Activated CD8-positive, alpha-beta memory T cell treated with anti-CD3 and anti-CD28 coated beads, Interleukin-2, amount 10 ng/mL, durations not matched to agents 7 days and 5 days (primary cell): ENCODE measurements at regions not wholly inside any gene's neighbourhood (a gene's known extent, or its start where the extent isn't known, plus 50 kb on each side); places are given as distances from the start of the nearest gene placed in this dataset. TPM values are rescaled to one million over a fixed set of nuclear protein-coding genes. Genes with fewer than 3 reads are reported as not detected.

Experiments used
- ATAC-seq: fragments of 150-1000 bp; cut with Tn5 transposase; one replicate; pipeline ENCODE4 v1.10.0; 2021; ENCODE audit warnings: moderate library complexity
- CTCF ChIA-PET: fragments of 350-600 bp; sonication (Branson Sonifier 250); formaldehyde crosslinking; loops from one replicate; lab custom pipeline; 2021; ENCODE audit warnings: antibody characterized with exemption; lab: Charles Lee
- DNase-seq: peaks from one replicate; pipeline ENCODE4 v3.0.0-alpha.2; 2020
- H3K27ac Mint-ChIP-seq: one replicate; pipeline ENCODE4 v1.8.0; 2021; ENCODE audit warnings: mild to moderate bottlenecking, mixed read lengths
- H3K27me3 Mint-ChIP-seq: one replicate; pipeline ENCODE4 v1.8.0; 2021; ENCODE audit warnings: mixed read lengths
- H3K36me3 Mint-ChIP-seq: one replicate; pipeline ENCODE4 v1.8.0; 2021; ENCODE audit warnings: mild to moderate bottlenecking, mixed read lengths
- H3K4me1 Mint-ChIP-seq: one replicate; pipeline ENCODE4 v1.8.0; 2021; ENCODE audit warnings: mixed read lengths
- H3K4me3 Mint-ChIP-seq: one replicate; pipeline ENCODE4 v1.8.0; 2021; ENCODE audit warnings: mild to moderate bottlenecking, moderate library complexity, mixed read lengths
- H3K9me3 Mint-ChIP-seq: one replicate; pipeline ENCODE4 v1.8.0; 2022; ENCODE audit warnings: low read depth, mixed read lengths
- microRNA-seq: library from miRNA; unstranded; fragments of <30 nt; microRNA quantifications from one replicate; pipeline ENCODE4 v1.2.0, GENCODE V29; 2022

GRCh38 chr2:58308435-58308834 lies 67.3 kb upstream of the FANCL start:
- ATAC-seq (no peak), DNase-seq (no peak)
- Mint-ChIP-seq H3K4me1 (no peaks in the 10 kb centered on the region), H3K9me3 (no peaks in the 10 kb centered on the region), H3K27ac (no peak overlapping the region), H3K27me3 (peaks cover 12% of the 10 kb centered on the region), H3K36me3 (no peaks in the 10 kb centered on the region), H3K4me3 (no peak overlapping the region)
- CTCF ChIA-PET: no interaction called here

DNA sequence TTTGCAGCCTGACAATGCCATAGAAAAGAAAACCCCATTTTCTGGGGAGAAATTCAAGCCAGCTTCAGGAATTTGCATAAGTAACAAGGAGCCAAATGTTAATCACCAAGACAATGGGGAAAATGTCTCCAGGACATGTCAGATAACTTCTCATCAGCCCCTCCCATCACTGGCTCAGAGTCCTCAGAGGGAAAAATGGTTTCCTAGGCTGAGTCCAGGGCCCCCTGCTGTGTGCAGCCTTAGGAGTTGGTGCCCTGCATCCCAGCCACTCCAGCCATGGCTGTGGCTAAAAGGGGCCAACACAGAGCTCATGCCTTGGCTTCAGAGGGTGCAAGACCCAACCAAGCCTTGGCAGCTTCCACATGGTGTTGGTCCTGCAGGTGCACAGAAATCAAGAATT lies 63.7 kb upstream of the FANCL start:
- Mint-ChIP-seq H3K27ac (no peak overlapping the region), H3K9me3 (no peaks in the 10 kb centered on the region), H3K36me3 (no peaks in the 10 kb centered on the region), H3K4me3 (no peak overlapping the region), H3K4me1 (no peaks in the 10 kb centered on the region), H3K27me3 (peaks cover 19% of the 10 kb centered on the region)
- no peak for ATAC-seq
- DNase-seq: no peak
- CTCF ChIA-PET: no interaction called here

GRCh38 chr2:58299123-58299522 lies 58.0 kb upstream of the FANCL start:
- H3K27ac Mint-ChIP-seq: no peak overlapping the region
- H3K27me3 Mint-ChIP-seq: peaks cover 9% of the 10 kb centered on the region
- no peaks in the 10 kb centered on the region for H3K9me3 Mint-ChIP-seq
- no peaks in the 10 kb centered on the region for H3K4me1 Mint-ChIP-seq
- ATAC-seq (no peak), DNase-seq (no peak)
- H3K4me3 Mint-ChIP-seq: no peak overlapping the region
- no peaks in the 10 kb centered on the region for H3K36me3 Mint-ChIP-seq
- CTCF ChIA-PET: no interaction called here

DNA sequence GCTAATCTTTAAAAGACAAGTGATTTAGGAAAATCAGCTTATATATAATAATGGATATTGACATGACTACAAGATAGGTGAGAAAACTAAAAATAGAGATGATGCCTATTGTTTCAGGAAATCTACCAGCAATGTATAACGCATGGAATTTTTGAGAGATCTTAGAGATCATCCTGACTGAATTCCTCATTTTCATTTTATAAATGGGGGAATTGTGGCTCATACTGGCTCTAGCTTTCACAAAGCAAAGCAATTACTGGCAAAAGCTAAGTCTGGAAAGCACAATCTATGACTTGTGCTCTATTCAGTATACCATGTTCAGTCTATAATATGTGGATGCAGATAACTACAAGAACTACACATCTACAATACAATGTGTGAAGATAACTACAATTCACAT lies 51.9 kb upstream of the FANCL start:
- Mint-ChIP-seq H3K4me3 (no peak overlapping the region), H3K27ac (no peak overlapping the region), H3K4me1 (no peaks in the 10 kb centered on the region), H3K27me3 (peaks cover 12% of the 10 kb centered on the region), H3K36me3 (no peaks in the 10 kb centered on the region), H3K9me3 (no peaks in the 10 kb centered on the region)
- CTCF ChIA-PET: no interaction called here
- ATAC-seq (no peak), DNase-seq (no peak)

DNA sequence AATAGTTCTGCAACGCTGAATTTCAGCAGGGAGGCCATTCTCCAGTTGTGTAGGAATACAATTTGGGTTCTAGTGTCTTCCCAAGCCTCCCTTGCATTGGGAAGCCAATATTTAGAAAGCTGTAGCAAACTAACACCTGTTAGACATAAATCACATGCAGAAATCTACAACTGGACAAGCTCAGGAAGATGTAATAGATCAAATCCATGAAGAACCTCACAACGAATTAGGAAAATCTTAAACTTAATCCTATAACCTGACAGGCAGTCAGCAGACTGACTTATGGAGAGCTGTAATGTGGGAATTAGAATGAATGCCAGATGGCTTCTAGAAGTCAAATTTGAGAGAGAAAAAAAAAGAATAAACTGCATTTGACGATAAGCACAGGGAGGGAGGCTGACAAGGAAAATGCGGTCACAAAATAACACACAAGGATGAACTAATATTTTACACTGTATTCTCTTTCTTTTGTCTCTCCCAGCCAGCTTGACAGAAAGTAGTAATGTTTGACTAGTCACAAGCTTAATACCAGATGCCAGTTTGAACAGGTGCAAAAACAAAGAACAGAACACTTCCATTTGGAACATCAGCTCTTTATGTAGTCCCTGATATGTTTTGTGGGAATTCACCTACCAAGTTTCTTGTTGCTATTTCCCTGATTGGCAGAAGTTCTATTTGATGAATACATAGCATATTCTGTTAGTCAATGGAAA lies 50.8 kb upstream of the FANCL start:
- no peaks in the 10 kb centered on the region for H3K36me3 Mint-ChIP-seq
- H3K4me3 Mint-ChIP-seq: no peak overlapping the region
- ATAC-seq (no peak), DNase-seq (no peak)
- no peaks in the 10 kb centered on the region for H3K4me1 Mint-ChIP-seq
- CTCF ChIA-PET: no interaction called here
- H3K27me3 Mint-ChIP-seq: peaks cover 9% of the 10 kb centered on the region
- H3K27ac Mint-ChIP-seq: no peak overlapping the region
- H3K9me3 Mint-ChIP-seq: no peaks in the 10 kb centered on the region

Small RNA genes in the stretch of these regions (microRNA-seq; reads per million reads assigned to microRNA genes)
- gene MIR4432: not detected
